ENCODE measurements at regions not wholly inside any gene's neighbourhood (a gene's known extent, or its start where the extent isn't known, plus 50 kb on each side); places are given as distances from the start of the nearest gene placed in this dataset.

DNA sequence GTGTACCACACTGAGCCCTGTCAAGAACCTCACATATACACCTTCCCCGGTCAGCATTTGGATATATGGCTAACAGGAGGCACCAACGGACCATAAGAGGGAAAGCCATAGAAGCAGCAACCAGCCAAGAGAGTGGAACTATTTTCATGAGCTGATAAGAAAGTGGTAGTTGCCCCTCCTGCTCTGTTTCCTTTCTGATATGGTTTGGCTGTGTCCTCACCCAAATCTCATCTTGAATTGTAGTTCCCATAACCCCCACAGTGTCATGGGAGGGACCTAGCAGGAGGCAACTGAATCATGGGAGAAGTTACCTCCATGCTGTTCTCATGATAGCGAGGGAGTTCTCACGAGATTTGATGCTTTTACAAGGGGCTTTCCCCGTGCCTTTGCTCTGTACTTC is 366.1 kb upstream of the DAB1 start:
- Histone ChIP-seq H3K27ac (no peak overlapping the region), H3K27me3 (no peaks in the 10 kb centered on the region), H3K36me3 (no peaks in the 10 kb centered on the region), H3K9me3 (no peaks in the 10 kb centered on the region), H3K4me1 (no peaks in the 10 kb centered on the region), H3K4me3 (no peak overlapping the region)
- in situ Hi-C loops (cut with MboI; ENCODE audit: low sequenced_read_pairs in 4 of 4): no loop called here
- DNase-seq: no peak
- TF ChIP-seq, protein P1, sequence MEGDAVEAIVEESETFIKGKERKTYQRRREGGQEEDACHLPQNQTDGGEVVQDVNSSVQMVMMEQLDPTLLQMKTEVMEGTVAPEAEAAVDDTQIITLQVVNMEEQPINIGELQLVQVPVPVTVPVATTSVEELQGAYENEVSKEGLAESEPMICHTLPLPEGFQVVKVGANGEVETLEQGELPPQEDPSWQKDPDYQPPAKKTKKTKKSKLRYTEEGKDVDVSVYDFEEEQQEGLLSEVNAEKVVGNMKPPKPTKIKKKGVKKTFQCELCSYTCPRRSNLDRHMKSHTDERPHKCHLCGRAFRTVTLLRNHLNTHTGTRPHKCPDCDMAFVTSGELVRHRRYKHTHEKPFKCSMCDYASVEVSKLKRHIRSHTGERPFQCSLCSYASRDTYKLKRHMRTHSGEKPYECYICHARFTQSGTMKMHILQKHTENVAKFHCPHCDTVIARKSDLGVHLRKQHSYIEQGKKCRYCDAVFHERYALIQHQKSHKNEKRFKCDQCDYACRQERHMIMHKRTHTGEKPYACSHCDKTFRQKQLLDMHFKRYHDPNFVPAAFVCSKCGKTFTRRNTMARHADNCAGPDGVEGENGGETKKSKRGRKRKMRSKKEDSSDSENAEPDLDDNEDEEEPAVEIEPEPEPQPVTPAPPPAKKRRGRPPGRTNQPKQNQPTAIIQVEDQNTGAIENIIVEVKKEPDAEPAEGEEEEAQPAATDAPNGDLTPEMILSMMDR (IDR thresholded peaks at IDR 0.05 in 4 of 5, conservative IDR thresholded peaks at IDR 0.05 in 1 of 5): no peak
- TF ChIP-seq POLR2A (IDR thresholded peaks at IDR 0.05): no peak
- intact Hi-C loops (cut with DNase I; ENCODE audit: low total_unique reads): no loop called here
- no peak for ATAC-seq

DNA sequence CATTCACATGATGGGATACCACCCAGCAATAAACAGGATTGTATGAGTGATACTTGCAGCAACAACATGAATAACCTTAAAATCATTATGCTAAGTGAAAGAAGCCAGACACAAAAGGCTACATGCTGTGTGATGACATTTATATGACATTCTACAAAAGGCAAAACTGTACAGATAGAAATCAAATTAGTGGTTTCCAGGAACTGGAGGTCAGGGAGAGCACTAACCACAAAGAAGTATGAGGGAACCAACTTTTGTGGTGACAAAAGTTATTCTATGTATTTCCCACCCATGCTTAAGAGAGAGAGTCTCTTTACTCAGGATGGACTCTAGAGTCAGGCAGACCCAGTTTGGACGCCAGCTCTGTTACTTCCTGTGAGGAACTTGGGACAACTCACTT is 364.5 kb upstream of the DAB1 start:
- ATAC-seq (no peak), DNase-seq (no peak)
- in situ Hi-C loops (cut with MboI; ENCODE audit: low sequenced_read_pairs in 4 of 4): no loop called here
- intact Hi-C loops (cut with DNase I; ENCODE audit: low total_unique reads): no loop called here
- no peaks in the 10 kb centered on the region for H3K4me1 ChIP-seq
- H3K4me3 ChIP-seq: no peak overlapping the region
- H3K27me3 ChIP-seq: no peaks in the 10 kb centered on the region
- no peaks in the 10 kb centered on the region for H3K36me3 ChIP-seq
- H3K27ac ChIP-seq: no peak overlapping the region
- H3K9me3 ChIP-seq: no peaks in the 10 kb centered on the region
- TF ChIP-seq, protein P1 (IDR thresholded peaks at IDR 0.05 in 4 of 5, conservative IDR thresholded peaks at IDR 0.05 in 1 of 5): no peak
- no peak for TF ChIP-seq POLR2A (IDR thresholded peaks at IDR 0.05)

GRCh38 chr1:57784356-57784755 is 360.5 kb upstream of the DAB1 start:
- no peak overlapping the region for H3K27ac ChIP-seq
- in situ Hi-C loops (cut with MboI; ENCODE audit: low sequenced_read_pairs in 4 of 4): no loop called here
- TF ChIP-seq, protein P1 (IDR thresholded peaks at IDR 0.05 in 4 of 5, conservative IDR thresholded peaks at IDR 0.05 in 1 of 5): no peak
- no peak for TF ChIP-seq POLR2A (IDR thresholded peaks at IDR 0.05)
- ATAC-seq (no peak), DNase-seq (no peak)
- intact Hi-C loops (cut with DNase I; ENCODE audit: low total_unique reads): no loop called here
- H3K4me3 ChIP-seq: no peak overlapping the region
- H3K4me1 ChIP-seq: no peaks in the 10 kb centered on the region
- no peaks in the 10 kb centered on the region for H3K9me3 ChIP-seq
- H3K36me3 ChIP-seq: no peaks in the 10 kb centered on the region
- no peaks in the 10 kb centered on the region for H3K27me3 ChIP-seq

GRCh38 chr1:57782357-57782756 is 358.5 kb upstream of the DAB1 start:
- Histone ChIP-seq H3K27me3 (no peaks in the 10 kb centered on the region), H3K27ac (no peak overlapping the region), H3K36me3 (no peaks in the 10 kb centered on the region), H3K4me3 (no peak overlapping the region), H3K4me1 (no peaks in the 10 kb centered on the region), H3K9me3 (no peaks in the 10 kb centered on the region)
- no peak for ATAC-seq
- TF ChIP-seq, protein P1 (IDR thresholded peaks at IDR 0.05 in 4 of 5, conservative IDR thresholded peaks at IDR 0.05 in 1 of 5): no peak
- no peak for TF ChIP-seq POLR2A (IDR thresholded peaks at IDR 0.05)
- in situ Hi-C loops (cut with MboI; ENCODE audit: low sequenced_read_pairs in 4 of 4) (no loop called here), intact Hi-C loops (cut with DNase I; ENCODE audit: low total_unique reads) (no loop called here)
- DNase-seq: no peak

DNA sequence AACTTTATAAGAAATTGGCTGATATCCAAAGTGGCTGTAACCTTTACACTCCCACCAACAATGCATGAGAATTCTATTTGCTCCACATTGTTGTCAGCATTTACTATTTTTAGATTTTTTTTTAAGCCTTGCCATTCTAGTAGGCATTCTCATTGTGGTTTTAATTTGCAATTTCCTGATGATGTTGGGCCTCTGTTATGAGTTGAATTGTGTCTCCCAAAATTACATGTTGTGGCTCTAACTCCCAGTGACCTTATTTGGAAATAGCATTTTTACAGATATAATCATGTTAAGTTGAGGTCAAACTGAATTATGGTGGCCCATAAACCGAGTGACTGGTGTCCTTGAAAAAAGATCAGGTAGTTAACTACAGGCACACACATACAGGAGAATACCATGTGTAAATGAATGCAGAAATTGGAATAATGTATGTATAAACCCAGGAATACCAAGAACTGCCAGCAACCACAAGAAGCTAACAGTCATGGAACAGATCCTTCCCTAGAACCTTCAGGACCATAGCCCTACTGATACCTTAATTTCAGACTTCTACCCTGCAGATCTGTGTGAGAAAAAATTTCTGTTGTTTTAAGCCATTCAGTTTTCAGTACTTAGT is 348.8 kb upstream of the DAB1 start:
- no peak for TF ChIP-seq POLR2A (IDR thresholded peaks at IDR 0.05)
- TF ChIP-seq, protein P1 (IDR thresholded peaks at IDR 0.05 in 4 of 5, conservative IDR thresholded peaks at IDR 0.05 in 1 of 5): no peak
- in situ Hi-C loops (cut with MboI; ENCODE audit: low sequenced_read_pairs in 4 of 4): no loop called here
- intact Hi-C loops (cut with DNase I; ENCODE audit: low total_unique reads): no loop called here
- H3K36me3 ChIP-seq: no peaks in the 10 kb centered on the region
- H3K27me3 ChIP-seq: no peaks in the 10 kb centered on the region
- no peak for ATAC-seq
- no peak overlapping the region for H3K27ac ChIP-seq
- DNase-seq: no peak
- H3K4me3 ChIP-seq: no peak overlapping the region
- H3K9me3 ChIP-seq: no peaks in the 10 kb centered on the region
- no peaks in the 10 kb centered on the region for H3K4me1 ChIP-seq
